IMR-90 (cell line): ENCODE measurements at regions not wholly inside any gene's neighbourhood (a gene's known extent, or its start where the extent isn't known, plus 50 kb on each side); places are given as distances from the start of the nearest gene placed in this dataset.

Experiments
- ATAC-seq: fragments of 200-7000 bp; cut with Tn5 transposase; 2 replicates; pipeline ENCODE4 v1.9.1; 2020; ENCODE audit warnings: low read depth, mild to moderate bottlenecking, moderate library complexity
- BruUV-seq: library from RNA; stranded (reverse); fragments of 400-500 nt; replicated peaks from 2 replicates; lab custom pipeline; 2021; lab: Mats Ljungman, UMichigan
- CTCF ChIA-PET: fragments of 300-600 bp; formaldehyde crosslinking; extraction: SDS; loops from one replicate; lab custom pipeline; 2021; ENCODE audit warnings: antibody characterized with exemption; lab: Yijun Ruan, JAX
- POLR2A ChIA-PET: fragments of 300-600 bp; sonication (Branson Sonifier 250); formaldehyde crosslinking; loops from one replicate; lab custom pipeline; 2022; ENCODE audit warnings: antibody characterized with exemption; ENCODE audit not compliant: unreplicated experiment; lab: Charles Lee
- DNase-seq: peaks from one replicate; pipeline ENCODE4 v3.0.0; 2013
- H2AFZ ChIP-seq: replicated peaks from 2 replicates; pipeline ENCODE3; 2013; ENCODE audit warnings: low read length, mild to moderate bottlenecking; ENCODE audit not compliant: poor library complexity
- H2AK5ac ChIP-seq: 2 replicates; pipeline ENCODE4 v1.6.1; 2013; ENCODE audit warnings: low read depth, low read length, inconsistent platforms
- H2AK9ac ChIP-seq: replicated peaks from 2 replicates; pipeline ENCODE3; 2013; ENCODE audit warnings: mild to moderate bottlenecking, low read depth, low read length, moderate library complexity; ENCODE audit not compliant: poor library complexity
- H2BK120ac ChIP-seq: 2 replicates; pipeline ENCODE4 v1.6.1; 2013; ENCODE audit warnings: low read depth, low read length, inconsistent platforms
- H2BK15ac ChIP-seq: 3 replicates; pipeline ENCODE4 v1.6.1; 2013; ENCODE audit warnings: low read depth, low read length, inconsistent platforms
- H2BK20ac ChIP-seq: 2 replicates; pipeline ENCODE4 v1.6.1; 2013; ENCODE audit warnings: low read depth, mild to moderate bottlenecking, inconsistent platforms, low read length, moderate library complexity
- H2BK5ac ChIP-seq: 2 replicates; pipeline ENCODE4 v1.6.1; 2013; ENCODE audit warnings: mild to moderate bottlenecking, low read depth, low read length, inconsistent platforms; ENCODE audit not compliant: poor library complexity, severe bottlenecking
- H3K14ac ChIP-seq: replicated peaks from 2 replicates; pipeline ENCODE4 v1.6.1; 2013; ENCODE audit warnings: low read depth, low read length, inconsistent platforms
- H3K18ac ChIP-seq: 2 replicates; pipeline ENCODE4 v1.6.1; 2013; ENCODE audit warnings: low read depth, low read length, control low read depth
- H3K23ac ChIP-seq: 2 replicates; pipeline ENCODE4 v1.6.1; 2013; ENCODE audit warnings: low read depth, low read length, inconsistent platforms
- H3K27ac ChIP-seq: 2 replicates; pipeline ENCODE4 v1.5.1; 2013; ENCODE audit warnings: mild to moderate bottlenecking, control low read depth, low read length; ENCODE audit not compliant: insufficient read depth
- H3K27me3 ChIP-seq: 2 replicates; pipeline ENCODE4 v1.6.1; 2013; ENCODE audit warnings: low read length; ENCODE audit not compliant: control insufficient read depth, insufficient read depth
- H3K36me3 ChIP-seq: 2 replicates; pipeline ENCODE4 v1.6.1; 2013; ENCODE audit warnings: low read length, mixed read lengths; ENCODE audit not compliant: control insufficient read depth, insufficient read depth
- H3K4ac ChIP-seq: 2 replicates; pipeline ENCODE4 v1.6.1; 2013; ENCODE audit warnings: low read depth, low read length, inconsistent platforms
- H3K4me1 ChIP-seq: 2 replicates; pipeline ENCODE4 v1.6.1; 2013; ENCODE audit warnings: low read length, mixed read lengths; ENCODE audit not compliant: control insufficient read depth, insufficient read depth
- H3K4me2 ChIP-seq: 2 replicates; pipeline ENCODE4 v1.6.1; 2013; ENCODE audit warnings: low read depth, mild to moderate bottlenecking, control low read depth, low read length, moderate library complexity
- H3K4me3 ChIP-seq: 2 replicates; pipeline ENCODE4 v1.5.1; 2013; ENCODE audit warnings: low read depth, mild to moderate bottlenecking, control low read depth, low read length, moderate library complexity; ENCODE audit not compliant: insufficient read depth
- H3K56ac ChIP-seq: 2 replicates; pipeline ENCODE4 v1.6.1; 2013; ENCODE audit warnings: low read length, inconsistent platforms; ENCODE audit not compliant: insufficient read depth; ENCODE audit errors: extremely low read depth
- H3K79me1 ChIP-seq, 2 experiments: 2 replicates each; pipeline ENCODE4 v1.6.1; 2013; ENCODE audit warnings: low read length in 2 of 2, inconsistent platforms in 1 of 2, low read depth in 1 of 2
- H3K9ac ChIP-seq: 2 replicates; pipeline ENCODE4 v1.6.1; 2013; ENCODE audit warnings: low read depth, low read length, control low read depth
- H3K9me1 ChIP-seq: 2 replicates; pipeline ENCODE4 v1.6.1; 2013; ENCODE audit warnings: low read length, inconsistent platforms; ENCODE audit not compliant: insufficient read depth
- H3K9me3 ChIP-seq: 2 replicates; pipeline ENCODE4 v1.6.1; 2013; ENCODE audit warnings: low read length; ENCODE audit not compliant: control insufficient read depth, insufficient read depth
- H4K20me1 ChIP-seq: 2 replicates; pipeline ENCODE4 v1.6.1; 2013; ENCODE audit warnings: low read length, inconsistent platforms; ENCODE audit not compliant: insufficient read depth
- H4K5ac ChIP-seq: 2 replicates; pipeline ENCODE4 v1.6.1; 2013; ENCODE audit warnings: mild to moderate bottlenecking, low read depth, low read length, control low read depth
- H4K8ac ChIP-seq, 2 experiments: 2 replicates each; pipeline ENCODE4 v1.6.1; 2013; ENCODE audit warnings: low read depth in 2 of 2, low read length in 2 of 2, control low read depth in 1 of 2, inconsistent platforms in 1 of 2
- H4K91ac ChIP-seq: 2 replicates; pipeline ENCODE4 v1.6.1; 2013; ENCODE audit warnings: low read depth, low read length, inconsistent platforms; ENCODE audit not compliant: insufficient read depth
- BHLHE40 ChIP-seq: fragments of 150-350 bp; IDR thresholded peaks from 2 replicates; pipeline ENCODE4 v1.6.1; 2016; ENCODE audit warnings: mild to moderate bottlenecking, low read depth, low read length
- CEBPB ChIP-seq: IDR thresholded peaks from 2 replicates; pipeline ENCODE4 v1.6.1; 2012; ENCODE audit warnings: low read depth, low read length, improper control_type of control experiment
- CHD1 ChIP-seq: IDR thresholded peaks from 2 replicates; pipeline ENCODE4 v1.6.1; 2012; ENCODE audit warnings: low read depth, low read length, improper control_type of control experiment
- FOS ChIP-seq: fragments of 150-350 bp; IDR thresholded peaks from 2 replicates; pipeline ENCODE4 v1.6.1; 2016; ENCODE audit warnings: low read depth, low read length
- MAFK ChIP-seq: IDR thresholded peaks from 2 replicates; pipeline ENCODE4 v1.6.1; 2012; ENCODE audit warnings: low read depth, low read length, improper control_type of control experiment
- MAZ ChIP-seq: IDR thresholded peaks from 2 replicates; pipeline ENCODE4 v1.6.1; 2012; ENCODE audit warnings: low read depth, mild to moderate bottlenecking, low read length, improper control_type of control experiment, moderate library complexity, borderline replicate concordance
- MXI1 ChIP-seq: IDR thresholded peaks from 2 replicates; pipeline ENCODE4 v1.6.1; 2012; ENCODE audit warnings: low read depth, mild to moderate bottlenecking, low read length, moderate library complexity, borderline replicate concordance
- NFE2L2 ChIP-seq: fragments of 150-350 bp; IDR thresholded peaks from 2 replicates; pipeline ENCODE4 v1.6.1; 2016; ENCODE audit warnings: low read depth, mild to moderate bottlenecking, low read length
- POLR2A ChIP-seq: IDR thresholded peaks from 2 replicates; pipeline ENCODE4 v1.6.1; 2012; ENCODE audit warnings: mild to moderate bottlenecking, low read depth, low read length
- RAD21 ChIP-seq: IDR thresholded peaks from 2 replicates; pipeline ENCODE4 v1.6.1; 2012; ENCODE audit warnings: low read length, improper control_type of control experiment
- RCOR1 ChIP-seq: IDR thresholded peaks from 2 replicates; pipeline ENCODE4 v1.6.1; 2012; ENCODE audit warnings: mild to moderate bottlenecking, low read length, improper control_type of control experiment; ENCODE audit not compliant: insufficient replicate concordance
- RFX5 ChIP-seq: IDR thresholded peaks from 2 replicates; pipeline ENCODE4 v1.8.0; 2012; ENCODE audit warnings: low read depth, mild to moderate bottlenecking, low read length, moderate library complexity
- SMC3 ChIP-seq: fragments of 150-350 bp; IDR thresholded peaks from 2 replicates; pipeline ENCODE4 v1.6.1; 2016; ENCODE audit warnings: low read depth, mild to moderate bottlenecking, antibody characterized with exemption, low read length, moderate library complexity
- WGBS, 2 experiments: methylation state at CpG; one replicate each; pipeline versions ENCODE4 v1.1.5 to v1.1.7; 2013; ENCODE audit warnings: missing lambda C conversion rate in 2 of 2; ENCODE audit not compliant: insufficient read length in 1 of 2; ENCODE audit errors: extremely low coverage in 2 of 2; 5-methylcytosine and 5-hydroxymethylcytosine counted together
- dilution Hi-C: fragments of 300-500 bp; cut with HindIII; formaldehyde crosslinking; loops from one replicate; pipeline ENCODE4 v1.14.3; 2018; ENCODE audit warnings: low sequenced_read_pairs; ENCODE audit not compliant: unreplicated experiment
- in situ Hi-C: fragments of 300-500 bp; cut with MboI; formaldehyde crosslinking; loops from 3 replicates; pipeline ENCODE4 v1.14.3; 2019; ENCODE audit warnings: low sequenced_read_pairs, inconsistent platforms, mixed read lengths
- intact Hi-C: fragments of 100-400 bp; cut with micrococcal nuclease; formaldehyde crosslinking; loops from 2 replicates; pipeline ENCODE4 v1.10.0; 2022
- TF ChIP-seq, protein P1 (sequence below): fragments of 150-350 bp; IDR thresholded peaks from 2 replicates; pipeline ENCODE4 v1.6.1; 2016; ENCODE audit warnings: low read depth, mild to moderate bottlenecking, low read length, moderate library complexity, borderline replicate concordance
- TF ChIP-seq, protein P2 (sequence below): fragments of 150-350 bp; IDR thresholded peaks from 2 replicates; pipeline ENCODE4 v1.6.1; 2017; ENCODE audit warnings: mild to moderate bottlenecking, antibody characterized with exemption, low read length, low read depth
- TF ChIP-seq, protein P3 (sequence below): conservative IDR thresholded peaks from 2 replicates; pipeline ENCODE4 v1.5.1; 2012; ENCODE audit warnings: mild to moderate bottlenecking, low read depth, low read length, improper control_type of control experiment

DNA sequence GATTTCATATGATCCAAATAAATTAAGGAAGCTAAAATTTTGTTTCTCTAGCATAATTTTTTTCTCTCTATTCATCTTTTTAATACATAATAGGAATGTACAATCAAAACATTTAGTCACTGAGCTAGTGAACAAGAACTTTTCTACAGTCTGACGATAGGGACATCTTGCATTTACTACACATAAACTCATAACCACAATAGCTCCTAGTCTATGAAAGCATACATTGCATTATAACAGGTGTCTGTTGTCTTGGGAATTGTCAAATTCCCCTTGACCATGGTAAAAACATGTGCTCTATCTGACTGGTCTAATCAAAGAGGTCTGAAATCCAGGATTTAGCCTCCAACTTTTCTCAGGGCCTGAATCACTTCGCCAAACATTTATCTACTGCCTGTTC lies 144.8 kb downstream of the FAM124B start:
- no peak overlapping the region for H2AFZ ChIP-seq
- H3K4me3 ChIP-seq: no peak overlapping the region
- no peaks in the 10 kb centered on the region for H3K4me1 ChIP-seq
- no peak for TF ChIP-seq BHLHE40
- TF ChIP-seq CHD1: no peak
- TF ChIP-seq, protein P1, sequence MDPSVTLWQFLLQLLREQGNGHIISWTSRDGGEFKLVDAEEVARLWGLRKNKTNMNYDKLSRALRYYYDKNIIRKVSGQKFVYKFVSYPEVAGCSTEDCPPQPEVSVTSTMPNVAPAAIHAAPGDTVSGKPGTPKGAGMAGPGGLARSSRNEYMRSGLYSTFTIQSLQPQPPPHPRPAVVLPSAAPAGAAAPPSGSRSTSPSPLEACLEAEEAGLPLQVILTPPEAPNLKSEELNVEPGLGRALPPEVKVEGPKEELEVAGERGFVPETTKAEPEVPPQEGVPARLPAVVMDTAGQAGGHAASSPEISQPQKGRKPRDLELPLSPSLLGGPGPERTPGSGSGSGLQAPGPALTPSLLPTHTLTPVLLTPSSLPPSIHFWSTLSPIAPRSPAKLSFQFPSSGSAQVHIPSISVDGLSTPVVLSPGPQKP: no peak
- no peak for TF ChIP-seq POLR2A
- no peak for TF ChIP-seq MAZ
- TF ChIP-seq RFX5: no peak
- TF ChIP-seq SMC3: no peak
- TF ChIP-seq RCOR1: no peak
- no peak for TF ChIP-seq RAD21
- no peak for TF ChIP-seq MAFK
- TF ChIP-seq CEBPB: no peak
- TF ChIP-seq NFE2L2: no peak
- TF ChIP-seq, protein P2, sequence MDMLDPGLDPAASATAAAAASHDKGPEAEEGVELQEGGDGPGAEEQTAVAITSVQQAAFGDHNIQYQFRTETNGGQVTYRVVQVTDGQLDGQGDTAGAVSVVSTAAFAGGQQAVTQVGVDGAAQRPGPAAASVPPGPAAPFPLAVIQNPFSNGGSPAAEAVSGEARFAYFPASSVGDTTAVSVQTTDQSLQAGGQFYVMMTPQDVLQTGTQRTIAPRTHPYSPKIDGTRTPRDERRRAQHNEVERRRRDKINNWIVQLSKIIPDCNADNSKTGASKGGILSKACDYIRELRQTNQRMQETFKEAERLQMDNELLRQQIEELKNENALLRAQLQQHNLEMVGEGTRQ: no peak
- TF ChIP-seq FOS: no peak
- TF ChIP-seq, protein P3, sequence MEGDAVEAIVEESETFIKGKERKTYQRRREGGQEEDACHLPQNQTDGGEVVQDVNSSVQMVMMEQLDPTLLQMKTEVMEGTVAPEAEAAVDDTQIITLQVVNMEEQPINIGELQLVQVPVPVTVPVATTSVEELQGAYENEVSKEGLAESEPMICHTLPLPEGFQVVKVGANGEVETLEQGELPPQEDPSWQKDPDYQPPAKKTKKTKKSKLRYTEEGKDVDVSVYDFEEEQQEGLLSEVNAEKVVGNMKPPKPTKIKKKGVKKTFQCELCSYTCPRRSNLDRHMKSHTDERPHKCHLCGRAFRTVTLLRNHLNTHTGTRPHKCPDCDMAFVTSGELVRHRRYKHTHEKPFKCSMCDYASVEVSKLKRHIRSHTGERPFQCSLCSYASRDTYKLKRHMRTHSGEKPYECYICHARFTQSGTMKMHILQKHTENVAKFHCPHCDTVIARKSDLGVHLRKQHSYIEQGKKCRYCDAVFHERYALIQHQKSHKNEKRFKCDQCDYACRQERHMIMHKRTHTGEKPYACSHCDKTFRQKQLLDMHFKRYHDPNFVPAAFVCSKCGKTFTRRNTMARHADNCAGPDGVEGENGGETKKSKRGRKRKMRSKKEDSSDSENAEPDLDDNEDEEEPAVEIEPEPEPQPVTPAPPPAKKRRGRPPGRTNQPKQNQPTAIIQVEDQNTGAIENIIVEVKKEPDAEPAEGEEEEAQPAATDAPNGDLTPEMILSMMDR: no peak
- no peak for TF ChIP-seq MXI1
- no peak overlapping the region for H4K8ac ChIP-seq
- no peak overlapping the region for H2AK5ac ChIP-seq
- ChIA-PET POLR2A (interaction anchor here (0.6 kb wide), 1 partner anchor 1148 kb away, joined by 4 read pairs; no protein-coding TSS in a partner anchor), CTCF (interaction anchor here (0.6 to 1.0 kb wide), 2 partner anchors 11 to 173 kb away, joined by 3 to 5 read pairs; no protein-coding TSS in a partner anchor)
- H3K14ac ChIP-seq: no peak overlapping the region
- no peak overlapping the region for H3K4ac ChIP-seq
- intact Hi-C loops: no loop called here
- no peak overlapping the region for H2AK9ac ChIP-seq
- H2BK15ac ChIP-seq: no peak overlapping the region
- H3K9ac ChIP-seq: no peak overlapping the region
- H3K36me3 ChIP-seq: no peaks in the 10 kb centered on the region
- no peak overlapping the region for H2BK5ac ChIP-seq
- no peak overlapping the region for H4K91ac ChIP-seq
- in situ Hi-C loops: no loop called here
- no peak overlapping the region for H3K27ac ChIP-seq
- H4K5ac ChIP-seq: no peak overlapping the region
- no peak overlapping the region for H2BK120ac ChIP-seq
- no peaks in the 10 kb centered on the region; the same call in 1 of the 2 replicates for H3K27me3 ChIP-seq
- DNase-seq (peak; percentile 48), ATAC-seq (peak; percentile 44)
- H3K18ac ChIP-seq: no peak overlapping the region
- 86% methylated on average over 1 of the region's 2 CpGs; no CpG with 5 or more reads in 1 of the 2 experiments for WGBS, 2 experiments
- no peak overlapping the region for H3K4me2 ChIP-seq
- H2BK20ac ChIP-seq: no peak overlapping the region
- BruUV-seq: no TSS peak
- H3K9me3 ChIP-seq: no peaks in the 10 kb centered on the region
- no peaks in the 10 kb centered on the region for H3K79me1 ChIP-seq
- no peaks in the 10 kb centered on the region for H3K9me1 ChIP-seq
- H3K23ac ChIP-seq: no peak overlapping the region
- dilution Hi-C loops: no loop called here
- no peaks in the 10 kb centered on the region for H4K20me1 ChIP-seq
- H3K56ac ChIP-seq: no peak overlapping the region
